DMS53 treated with DMSO at 0.1 percent for 48 hours (cell line): ENCODE measurements at regions not wholly inside any gene's neighbourhood (a gene's known extent, or its start where the extent isn't known, plus 50 kb on each side); places are given as distances from the start of the nearest gene placed in this dataset.
A peak's percentile ranks its signal among the peaks of the same experiment; 100 is the strongest.

Experiments used
- DNase-seq: peaks from one replicate; lab custom pipeline; 2025; ENCODE audit not compliant: unreplicated experiment; lab: John Stamatoyannopoulos, UW

DNA sequence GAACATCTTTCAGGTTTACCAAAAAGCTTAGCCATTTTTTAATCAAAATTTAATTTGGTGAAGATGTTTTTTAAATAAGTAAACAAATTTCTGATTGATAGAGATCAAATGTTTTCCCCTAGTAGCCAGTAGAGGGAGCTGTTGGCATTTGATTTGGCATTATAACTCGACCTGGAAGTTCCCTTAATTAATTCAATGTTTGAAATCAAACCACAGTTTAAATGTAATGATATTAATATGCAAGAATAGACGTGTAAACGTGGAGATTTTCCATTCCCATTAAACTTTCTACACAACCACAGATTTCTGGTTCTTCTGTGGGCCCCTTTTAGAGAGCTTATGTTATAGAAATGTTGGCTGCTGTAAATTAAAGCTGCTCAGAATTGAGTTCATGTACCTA is 148.1 kb upstream of the MPDZ start:
- peak; percentile 7 for DNase-seq

DNA sequence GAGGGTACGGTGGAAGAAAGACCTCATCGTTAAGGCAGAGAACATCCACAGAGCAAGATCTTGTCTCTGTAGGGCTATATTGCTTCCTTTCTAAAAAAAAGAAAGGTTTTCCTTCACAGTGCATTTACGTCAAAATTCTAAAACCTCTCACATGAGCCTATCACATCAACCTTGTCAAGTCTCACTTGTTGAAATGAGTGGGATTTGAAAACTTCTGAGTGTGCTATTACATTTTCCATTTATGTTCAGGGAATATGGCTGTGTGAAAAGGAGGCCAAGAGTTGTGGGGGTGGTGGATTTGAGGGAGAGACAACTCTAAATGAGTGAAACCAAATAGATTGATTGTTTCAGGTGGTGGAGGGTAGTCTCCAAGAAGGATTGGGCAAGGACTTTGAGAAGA is 147.1 kb upstream of the MPDZ start:
- DNase-seq = no peak

GRCh38 chr9:13424872-13425271 is 145.4 kb upstream of the MPDZ start:
- DNase-seq = no peak

- no peak for DNase-seq
These were observed 144.7 kb upstream of the MPDZ start for GRCh38 chr9:13424204-13424603.

GRCh38 chr9:13414349-13414748 is 134.9 kb upstream of the MPDZ start:
- no peak for DNase-seq

- DNase-seq = no peak
These were observed 132.8 kb upstream of the MPDZ start for GRCh38 chr9:13412331-13412730.

- no peak for DNase-seq
These were observed 132.3 kb upstream of the MPDZ start for GRCh38 chr9:13411791-13412190.

- DNase-seq = no peak
These were observed 131.1 kb upstream of the MPDZ start for GRCh38 chr9:13410566-13411031.

GRCh38 chr9:13397661-13398060 is 118.2 kb upstream of the MPDZ start:
- no peak for DNase-seq

DNA sequence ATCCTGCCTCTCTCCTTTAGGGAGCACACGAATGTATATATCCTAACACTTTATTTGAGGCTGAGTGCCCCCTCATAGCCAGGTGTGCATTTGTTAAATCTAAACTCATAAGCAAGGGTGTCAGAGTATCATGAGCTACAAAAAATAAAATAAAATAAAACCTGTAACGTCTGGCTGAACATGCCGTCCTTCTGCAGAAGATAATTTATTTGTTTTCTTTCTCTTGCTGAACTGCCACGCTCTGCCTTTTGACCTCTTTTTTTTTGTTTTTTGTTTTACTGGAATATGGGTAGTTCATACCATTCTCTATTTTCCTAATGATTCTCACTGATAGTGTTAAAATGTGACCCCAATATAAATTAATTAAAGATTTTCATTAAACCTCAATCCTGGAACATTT is 117.7 kb upstream of the MPDZ start:
- DNase-seq = no peak

GRCh38 chr9:13396418-13396817 is 116.9 kb upstream of the MPDZ start:
- no peak for DNase-seq

GRCh38 chr9:13395156-13395555 is 115.7 kb upstream of the MPDZ start:
- DNase-seq = no peak

DNA sequence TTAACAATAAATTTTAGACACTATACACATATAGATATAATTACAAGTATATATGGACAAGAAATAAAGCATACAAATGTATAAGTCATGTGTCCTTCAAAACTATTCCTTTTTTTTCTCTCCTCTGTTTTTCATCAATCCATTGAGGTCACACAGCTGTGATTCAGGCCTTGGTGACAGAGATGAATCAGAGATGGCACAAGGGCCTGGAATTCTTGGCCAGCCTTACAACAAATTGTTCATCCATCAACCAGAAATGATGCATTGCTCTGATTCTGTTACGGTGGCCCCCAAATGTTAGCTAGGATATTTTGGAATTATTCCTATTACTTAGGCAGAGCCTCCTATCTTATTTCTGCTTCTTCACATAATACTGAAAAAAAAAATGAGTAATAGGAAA is 108.7 kb upstream of the MPDZ start:
- DNase-seq = no peak

- no peak for DNase-seq
These were observed 108.2 kb upstream of the MPDZ start for GRCh38 chr9:13387734-13388067.

GRCh38 chr9:13386935-13387733 is 107.6 kb upstream of the MPDZ start:
- DNase-seq = no peak

DNA sequence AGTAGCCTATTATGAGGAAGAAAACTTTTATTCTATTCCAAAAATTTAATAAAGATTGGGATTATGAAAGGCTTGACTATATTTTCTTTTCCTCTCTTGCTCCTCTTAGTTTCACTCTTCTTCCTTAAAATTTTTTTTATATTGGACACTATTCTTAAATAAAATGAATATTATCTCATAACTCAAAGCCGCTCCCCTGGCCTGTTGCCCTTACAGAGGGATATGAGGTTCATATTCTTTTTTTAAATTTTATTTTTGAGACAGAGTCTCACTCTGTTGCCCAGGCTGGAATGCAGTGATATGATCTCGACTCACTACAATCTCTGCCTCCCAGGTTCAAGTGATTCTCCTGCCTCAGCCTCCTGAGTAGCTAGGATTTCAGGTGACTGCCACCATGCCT is 106.8 kb upstream of the MPDZ start:
- DNase-seq = no peak

DNA sequence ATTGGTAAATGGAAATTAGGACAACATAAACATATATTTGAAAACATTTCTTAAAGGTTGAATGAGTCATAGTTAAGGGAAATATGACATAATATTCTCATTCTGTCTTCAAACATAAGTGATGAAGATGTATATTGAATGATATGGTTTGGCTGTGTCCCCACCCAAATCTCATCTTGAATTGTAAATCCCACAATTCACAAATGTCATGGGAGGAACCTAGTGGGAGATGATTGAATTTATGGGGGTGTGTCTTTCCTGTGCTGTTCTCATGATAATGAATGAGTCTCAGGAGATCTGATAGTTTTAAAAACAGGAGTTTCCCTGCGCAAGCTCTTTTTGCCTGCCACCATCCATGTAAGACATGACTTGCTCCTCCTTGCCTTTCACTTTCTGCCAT is 104.4 kb upstream of the MPDZ start:
- DNase-seq = no peak

GRCh38 chr9:13383216-13383615 is 103.7 kb upstream of the MPDZ start:
- DNase-seq = no peak

- no peak for DNase-seq
These were observed 103.1 kb upstream of the MPDZ start for GRCh38 chr9:13382595-13382994.

DNA sequence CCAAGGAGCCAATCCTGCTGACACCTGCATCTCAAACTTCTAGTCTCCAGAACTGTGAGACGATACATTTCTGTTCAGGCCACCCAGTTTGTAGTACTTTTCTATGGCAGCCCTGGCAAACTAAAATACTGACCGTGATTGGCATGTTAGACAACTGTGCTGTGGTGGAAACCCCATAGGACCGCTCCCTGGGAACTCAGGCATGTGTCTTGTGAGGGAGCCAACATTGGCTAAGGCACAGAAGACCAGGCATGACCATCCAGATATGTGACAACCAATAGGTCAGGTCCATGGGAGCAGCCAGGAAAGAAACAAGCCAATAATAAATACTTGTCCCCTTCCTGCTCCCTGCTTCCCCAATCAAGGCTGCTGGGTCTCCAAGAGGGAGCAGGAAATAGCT is 101.4 kb upstream of the MPDZ start:
- no peak for DNase-seq

DNA sequence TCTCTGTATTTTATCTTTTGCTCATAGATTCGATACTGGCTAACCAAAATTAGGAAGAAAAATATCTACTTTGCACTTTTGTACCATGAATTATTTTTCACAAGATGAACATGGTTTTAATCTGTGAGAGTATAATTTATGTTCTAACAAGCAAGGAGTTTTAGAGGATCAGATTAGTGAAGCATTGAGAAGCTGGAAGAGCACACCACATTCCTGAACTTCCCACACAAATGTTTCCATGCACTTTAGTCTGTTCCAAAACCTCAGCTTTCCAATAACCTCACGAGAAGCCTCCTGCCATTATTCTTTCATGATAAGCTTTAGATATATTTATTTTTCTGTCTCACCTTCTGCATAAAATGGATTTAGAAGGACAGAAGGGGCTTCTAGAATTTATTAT is 98.7 kb upstream of the MPDZ start:
- DNase-seq = no peak

DNA sequence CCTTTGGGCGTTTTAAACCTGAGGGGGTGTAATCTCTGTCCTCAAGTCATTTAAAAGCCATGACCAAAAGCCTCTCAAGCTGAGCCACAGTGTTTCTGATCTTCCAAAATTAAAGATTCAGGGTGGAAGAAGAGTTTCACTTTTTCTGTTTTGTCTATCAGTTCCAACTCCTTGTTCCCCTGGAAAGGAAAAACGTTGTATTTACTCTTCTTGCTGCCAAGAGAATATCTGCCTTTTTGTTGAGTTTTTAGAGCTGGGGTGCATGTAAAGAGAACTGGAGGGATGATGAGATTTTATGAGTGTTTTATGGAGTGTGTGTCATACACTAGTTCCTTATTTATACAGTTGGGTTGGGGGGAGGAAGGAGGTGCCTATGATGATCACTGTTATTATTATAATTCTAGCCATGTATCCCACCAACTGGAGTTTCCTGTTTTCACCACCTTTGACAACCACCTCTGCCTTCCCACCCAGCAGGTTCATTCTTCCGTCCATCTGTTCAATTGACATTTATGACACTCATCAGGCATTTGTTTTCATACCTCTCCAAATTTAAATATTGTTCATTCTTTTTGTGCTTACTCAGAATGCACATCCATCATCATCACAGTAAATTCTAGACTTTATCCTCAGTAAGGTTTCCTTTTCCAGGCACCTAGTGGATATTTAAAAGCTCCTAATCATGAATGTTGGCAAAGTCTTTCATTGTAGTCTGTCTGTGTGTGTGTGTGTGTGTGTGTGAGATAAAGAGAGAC is 97.9 kb upstream of the MPDZ start:
- DNase-seq = no peak

DNA sequence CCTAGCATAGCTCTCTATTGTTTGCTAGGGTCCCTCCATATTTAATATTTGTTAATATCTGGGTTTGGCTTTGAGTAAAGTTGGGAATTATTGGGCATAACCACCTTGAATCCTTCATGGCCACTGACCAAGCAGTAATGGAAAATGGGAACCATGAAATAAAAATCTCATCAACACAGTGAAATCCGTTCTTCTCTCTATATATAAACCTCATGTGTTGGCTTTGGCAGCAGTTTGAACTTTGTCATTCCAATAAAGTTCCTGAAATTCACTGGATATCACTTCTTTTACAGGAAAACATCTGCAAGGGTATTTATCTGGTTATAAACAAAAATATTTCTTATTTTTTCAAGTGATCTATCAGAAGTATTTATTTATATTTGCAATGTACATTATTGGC is 93.0 kb upstream of the MPDZ start:
- no peak for DNase-seq
